ENCODE measurements at regions not wholly inside any gene's neighbourhood (a gene's known extent, or its start where the extent isn't known, plus 50 kb on each side); places are given as distances from the start of the nearest gene placed in this dataset.

- Histone ChIP-seq H3K4me3 (no peak overlapping the region), H3K36me3 (no peaks in the 10 kb centered on the region), H3K27ac (no peak overlapping the region), H3K4me1 (no peaks in the 10 kb centered on the region), H3K27me3 (no peaks in the 10 kb centered on the region; the same call in 1 of the 2 replicates), H3K9me3 (replicated peaks) (no peaks in the 10 kb centered on the region)
- no peak for DNase-seq
These were observed 218.1 kb downstream of the CETN3 start for GRCh38 chr5:90191352-90192045.

GRCh38 chr5:90185897-90186468 is 223.6 kb downstream of the CETN3 start:
- Histone ChIP-seq H3K4me3 (no peak overlapping the region), H3K4me1 (no peaks in the 10 kb centered on the region), H3K9me3 (replicated peaks) (no peaks in the 10 kb centered on the region), H3K36me3 (no peaks in the 10 kb centered on the region), H3K27ac (no peak overlapping the region), H3K27me3 (no peaks in the 10 kb centered on the region; the same call in 1 of the 2 replicates)
- no peak for DNase-seq

DNA sequence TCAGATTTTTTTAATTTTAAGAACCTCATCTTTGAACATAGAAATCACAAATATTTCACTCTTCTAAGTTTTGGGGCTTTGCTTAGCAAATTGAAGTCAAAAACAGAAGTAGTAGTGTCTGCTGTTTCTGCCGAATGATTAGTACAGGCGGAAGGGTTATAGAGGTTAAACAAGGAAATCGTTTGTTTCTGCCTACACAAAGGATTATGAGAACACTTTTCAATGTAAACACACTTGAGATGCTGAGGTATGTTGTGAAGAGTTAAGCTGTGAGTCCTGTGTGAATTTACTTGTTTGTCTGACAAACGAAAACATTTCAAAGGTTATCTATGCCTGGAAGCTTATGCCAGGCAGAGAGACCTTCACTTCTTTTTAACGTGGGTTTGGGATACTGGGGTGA is 224.8 kb downstream of the CETN3 start:
- no peak overlapping the region for H3K4me3 ChIP-seq
- H3K36me3 ChIP-seq = no peaks in the 10 kb centered on the region
- H3K9me3 ChIP-seq (replicated peaks) = no peaks in the 10 kb centered on the region
- H3K27me3 ChIP-seq = no peaks in the 10 kb centered on the region; the same call in 1 of the 2 replicates
- peak in 1 of 2 experiments; percentile 23 for DNase-seq
- no peak overlapping the region for H3K27ac ChIP-seq
- H3K4me1 ChIP-seq = no peaks in the 10 kb centered on the region

- no peaks in the 10 kb centered on the region for H3K27me3 ChIP-seq
- H3K4me1 ChIP-seq = no peaks in the 10 kb centered on the region
- no peak overlapping the region for H3K4me3 ChIP-seq
- no peaks in the 10 kb centered on the region for H3K36me3 ChIP-seq
- peaks cover 4% of the 10 kb centered on the region; the same call in 1 of the 2 replicates for H3K9me3 ChIP-seq (replicated peaks)
- no peak overlapping the region for H3K27ac ChIP-seq
- no peak for DNase-seq
These were observed 226.8 kb downstream of the CETN3 start for GRCh38 chr5:90182726-90183125.

- Histone ChIP-seq H3K36me3 (no peaks in the 10 kb centered on the region), H3K4me3 (no peak overlapping the region), H3K27ac (no peak overlapping the region), H3K4me1 (no peaks in the 10 kb centered on the region), H3K27me3 (no peaks in the 10 kb centered on the region), H3K9me3 (replicated peaks) (peaks cover 4% of the 10 kb centered on the region; the same call in 1 of the 2 replicates)
- no peak for DNase-seq
These were observed 235.3 kb downstream of the CETN3 start for GRCh38 chr5:90174236-90174635.

DNA sequence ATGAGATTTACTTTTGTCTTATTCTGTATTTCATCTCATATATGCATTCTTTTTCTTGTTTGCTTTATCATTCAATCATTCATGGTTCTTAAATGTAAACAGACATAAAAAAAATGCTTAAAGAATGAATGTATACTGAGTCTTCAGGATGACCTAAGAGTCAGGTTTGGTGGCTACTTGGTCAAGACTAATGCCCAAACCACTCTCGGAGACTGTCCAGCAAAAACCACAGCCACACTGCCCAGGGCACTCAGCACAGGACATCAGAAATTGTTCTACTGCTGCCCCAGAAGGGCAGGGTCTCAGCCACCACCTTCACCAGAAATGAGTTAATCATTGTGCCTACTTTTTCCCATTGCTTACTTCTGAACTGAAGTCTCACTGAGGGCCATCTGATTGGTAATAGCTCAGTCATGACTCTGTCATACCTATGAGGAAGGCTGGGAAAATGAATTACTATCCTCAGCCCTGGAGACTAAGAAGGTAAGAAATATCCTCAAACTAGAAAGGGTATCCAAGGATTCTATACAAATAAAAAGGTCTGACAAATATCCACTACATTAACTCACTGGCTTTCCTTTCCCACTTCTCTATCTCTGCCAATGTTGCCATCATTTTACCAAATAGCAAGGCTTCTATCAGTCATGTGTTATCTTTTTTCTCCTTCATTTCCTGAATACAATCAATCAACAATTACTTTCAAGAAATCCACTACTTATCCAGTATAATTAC is 236.1 kb downstream of the CETN3 start:
- no peak overlapping the region for H3K27ac ChIP-seq
- no peak for DNase-seq
- H3K4me1 ChIP-seq = no peaks in the 10 kb centered on the region

GRCh38 chr5:90171466-90171865 is 238.1 kb downstream of the CETN3 start:
- no peak overlapping the region for H3K27ac ChIP-seq
- no peak overlapping the region for H3K4me3 ChIP-seq
- no peaks in the 10 kb centered on the region for H3K36me3 ChIP-seq
- H3K9me3 ChIP-seq (replicated peaks) = no peaks in the 10 kb centered on the region; the same call in 1 of the 2 replicates
- no peaks in the 10 kb centered on the region for H3K4me1 ChIP-seq
- no peak for DNase-seq
- H3K27me3 ChIP-seq = no peaks in the 10 kb centered on the region

More for the DNA sequence above, 236.1 kb downstream of the CETN3 start:
- Histone ChIP-seq H3K36me3 (no peaks in the 10 kb centered on the region), H3K4me3 (no peak overlapping the region), H3K9me3 (replicated peaks) (peaks cover 2% of the 10 kb centered on the region; the same call in 1 of the 2 replicates), H3K27me3 (no peaks in the 10 kb centered on the region)

- DNase-seq = peak in 1 of 2 experiments; percentile 34
These were observed 239.3 kb downstream of the CETN3 start for GRCh38 chr5:90170261-90170660.

GRCh38 chr5:90169078-90169477 is 240.5 kb downstream of the CETN3 start:
- H3K36me3 ChIP-seq = no peaks in the 10 kb centered on the region
- no peaks in the 10 kb centered on the region for H3K9me3 ChIP-seq (replicated peaks)
- H3K4me3 ChIP-seq = no peak overlapping the region
- no peak overlapping the region for H3K27ac ChIP-seq
- no peaks in the 10 kb centered on the region for H3K27me3 ChIP-seq
- no peaks in the 10 kb centered on the region for H3K4me1 ChIP-seq
- no peak for DNase-seq

More at GRCh38 chr5:90170261-90170660, 239.3 kb downstream of the CETN3 start:
- H3K27me3 ChIP-seq = no peaks in the 10 kb centered on the region
- H3K4me1 ChIP-seq = no peaks in the 10 kb centered on the region
- no peaks in the 10 kb centered on the region; the same call in 1 of the 2 replicates for H3K9me3 ChIP-seq (replicated peaks)
- no peak overlapping the region for H3K4me3 ChIP-seq
- no peak overlapping the region for H3K27ac ChIP-seq
- no peaks in the 10 kb centered on the region for H3K36me3 ChIP-seq

- Histone ChIP-seq H3K27me3 (no peaks in the 10 kb centered on the region), H3K27ac (no peak overlapping the region), H3K36me3 (no peaks in the 10 kb centered on the region), H3K4me1 (no peaks in the 10 kb centered on the region), H3K9me3 (replicated peaks) (no peaks in the 10 kb centered on the region), H3K4me3 (no peak overlapping the region)
- no peak for DNase-seq
These were observed 241.2 kb downstream of the CETN3 start for GRCh38 chr5:90168399-90168798.

- Histone ChIP-seq H3K4me3 (no peak overlapping the region), H3K4me1 (no peaks in the 10 kb centered on the region), H3K9me3 (replicated peaks) (no peaks in the 10 kb centered on the region), H3K27ac (no peak overlapping the region), H3K36me3 (no peaks in the 10 kb centered on the region), H3K27me3 (no peaks in the 10 kb centered on the region)
- no peak for DNase-seq
These were observed 242.7 kb downstream of the CETN3 start for GRCh38 chr5:90166816-90167215.

DNA sequence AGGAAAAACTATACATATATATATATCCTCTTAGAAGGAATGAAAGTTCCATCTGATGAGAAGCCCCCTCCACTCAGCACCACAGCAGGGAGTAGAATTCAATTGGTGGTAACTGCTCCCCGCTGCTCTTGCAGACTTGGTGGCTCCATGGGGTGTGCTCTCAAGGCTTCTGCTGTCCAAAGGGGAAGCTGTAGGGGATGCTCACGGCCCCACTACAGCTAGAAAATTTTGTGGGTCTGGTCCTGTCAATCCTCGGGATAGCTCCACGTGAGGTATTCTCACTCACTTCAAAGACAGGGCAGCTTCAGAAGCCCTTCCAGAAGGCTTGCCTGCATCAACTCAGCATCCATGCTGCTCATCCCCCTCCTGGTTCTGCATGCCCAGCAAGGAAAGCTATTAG is 247.2 kb downstream of the CETN3 start:
- H3K4me1 ChIP-seq = no peaks in the 10 kb centered on the region
- no peak overlapping the region for H3K27ac ChIP-seq
- no peaks in the 10 kb centered on the region for H3K36me3 ChIP-seq
- DNase-seq = no peak
- no peak overlapping the region for H3K4me3 ChIP-seq
- no peaks in the 10 kb centered on the region for H3K9me3 ChIP-seq (replicated peaks)
- H3K27me3 ChIP-seq = no peaks in the 10 kb centered on the region

GRCh38 chr5:90161414-90161813 is 248.1 kb downstream of the CETN3 start:
- Histone ChIP-seq H3K4me1 (no peaks in the 10 kb centered on the region), H3K27ac (no peak overlapping the region), H3K36me3 (no peaks in the 10 kb centered on the region), H3K4me3 (no peak overlapping the region), H3K27me3 (no peaks in the 10 kb centered on the region), H3K9me3 (replicated peaks) (no peaks in the 10 kb centered on the region)
- DNase-seq = peak; percentile 45 to 59

GRCh38 chr5:90158131-90158530 is 251.4 kb downstream of the CETN3 start:
- DNase-seq = no peak
- no peaks in the 10 kb centered on the region for H3K4me1 ChIP-seq
- no peak overlapping the region for H3K4me3 ChIP-seq
- H3K36me3 ChIP-seq = no peaks in the 10 kb centered on the region
- no peaks in the 10 kb centered on the region for H3K27me3 ChIP-seq
- H3K27ac ChIP-seq = no peak overlapping the region
- no peaks in the 10 kb centered on the region for H3K9me3 ChIP-seq (replicated peaks)

GRCh38 chr5:90153031-90153430 is 256.5 kb downstream of the CETN3 start:
- H3K36me3 ChIP-seq = no peaks in the 10 kb centered on the region
- no peaks in the 10 kb centered on the region for H3K4me1 ChIP-seq
- H3K4me3 ChIP-seq = no peak overlapping the region
- no peak for DNase-seq
- H3K27me3 ChIP-seq = no peaks in the 10 kb centered on the region
- no peaks in the 10 kb centered on the region for H3K9me3 ChIP-seq (replicated peaks)
- H3K27ac ChIP-seq = no peak overlapping the region
